B cell (primary cell): ENCODE measurements at regions not wholly inside any gene's neighbourhood (a gene's known extent, or its start where the extent isn't known, plus 50 kb on each side); places are given as distances from the start of the nearest gene placed in this dataset.

ENCODE experiments used
- ATAC-seq: fragments of 200-7000 bp; cut with Tn5 transposase; one replicate; pipeline ENCODE4 v1.10.0; 2021; ENCODE audit warnings: low read depth, mild to moderate bottlenecking, moderate number of reproducible peaks, moderate library complexity
- CTCF ChIA-PET: fragments of 350-600 bp; sonication (Branson Sonifier 250); formaldehyde crosslinking; loops from one replicate; lab custom pipeline; 2021; ENCODE audit warnings: antibody characterized with exemption, inconsistent platforms; lab: Charles Lee
- POLR2A ChIA-PET: fragments of 350-600 bp; sonication (Branson Sonifier 250); formaldehyde crosslinking; loops from one replicate; lab custom pipeline; 2021; ENCODE audit warnings: antibody characterized with exemption; lab: Charles Lee
- DNase-seq: peaks from one replicate; pipeline ENCODE4 v3.0.0; 2013
- H2AFZ ChIP-seq: 2 replicates; pipeline ENCODE4 v1.6.1; 2012; ENCODE audit warnings: mild to moderate bottlenecking, low read depth, low read length; ENCODE audit not compliant: insufficient read depth, poor library complexity, severe bottlenecking
- H3K27ac ChIP-seq, 2 donors: 1 replicate in 1 of 2; 2 replicates in 1 of 2; pipeline ENCODE4 v1.5.1; 2012 to 2013; ENCODE audit warnings: low read length in 2 of 2, mild to moderate bottlenecking in 2 of 2, moderate library complexity in 1 of 2
- H3K27me3 ChIP-seq, 4 experiments: fragments of 200-600 bp in 1 of 4; sonication (generic) in 1 of 4; replicated peaks in 1 of 4; 1 replicate in 2 of 4; 2 replicates in 2 of 4; pipeline versions ENCODE4 v1.6.1 to v1.7.0; 2013 to 2016; ENCODE audit warnings: low read length in 3 of 4, mild to moderate bottlenecking in 2 of 4, mixed read lengths in 1 of 4, moderate library complexity in 1 of 4; ENCODE audit not compliant: insufficient read depth in 4 of 4, control insufficient read depth in 3 of 4; ENCODE audit errors: control extremely low read depth in 1 of 4
- H3K36me3 ChIP-seq, 2 experiments: replicated peaks in 1 of 2; 1 replicate in 1 of 2; 2 replicates in 1 of 2; pipeline versions ENCODE4 v1.6.1 to v1.7.1; 2013; ENCODE audit warnings: low read length in 1 of 2; ENCODE audit not compliant: insufficient read depth in 2 of 2, control insufficient read depth in 1 of 2; ENCODE audit errors: control extremely low read depth in 1 of 2, extremely low read depth in 1 of 2
- H3K4me1 ChIP-seq, 2 donors: fragments of 200-600 bp in 1 of 2; sonication (generic) in 1 of 2; 1 replicate in 1 of 2; 2 replicates in 1 of 2; pipeline versions ENCODE4 v1.5.1 to v1.6.1; 2013 to 2017; ENCODE audit warnings: low read length in 2 of 2; ENCODE audit not compliant: control insufficient read depth in 2 of 2, insufficient read depth in 2 of 2
- H3K4me2 ChIP-seq: replicated peaks from 2 replicates; pipeline ENCODE3; 2012; ENCODE audit warnings: mild to moderate bottlenecking, low read depth, low read length; ENCODE audit not compliant: poor library complexity, severe bottlenecking
- H3K4me3 ChIP-seq, 5 experiments: fragments of 200-600 bp in 1 of 5; sonication (generic) in 1 of 5; 1 replicate in 3 of 5; 2 replicates in 2 of 5; pipeline versions ENCODE4 v1.5.1 to v1.7.0; 2011 to 2016; ENCODE audit warnings: low read length in 4 of 5, mild to moderate bottlenecking in 4 of 5, low read depth in 2 of 5, control low read depth in 1 of 5, moderate library complexity in 1 of 5; ENCODE audit not compliant: insufficient read depth in 1 of 5; ENCODE audit errors: control extremely low read depth in 1 of 5, extremely low read depth in 1 of 5
- H3K79me2 ChIP-seq: fragments of 200-600 bp; sonication (generic); one replicate; pipeline ENCODE4 v1.6.0; 2016; ENCODE audit warnings: low read length; ENCODE audit not compliant: control insufficient read depth, insufficient read depth
- H3K9ac ChIP-seq: fragments of 200-600 bp; sonication (generic); 2 replicates; pipeline ENCODE4 v1.6.1; 2017; ENCODE audit warnings: mild to moderate bottlenecking, low read length, moderate library complexity
- H3K9me3 ChIP-seq, 3 donors: one replicate each; pipeline versions ENCODE4 v1.6.1 to v1.7.1; 2013; ENCODE audit warnings: low read length in 2 of 3; ENCODE audit not compliant: control insufficient read depth in 2 of 3, insufficient read depth in 1 of 3; ENCODE audit errors: control extremely low read depth in 1 of 3
- H4K20me1 ChIP-seq: 2 replicates; pipeline ENCODE4 v1.6.0; 2012; ENCODE audit warnings: mild to moderate bottlenecking, low read length; ENCODE audit not compliant: insufficient read depth, control insufficient read depth, poor library complexity, severe bottlenecking
- H3K27ac Mint-ChIP-seq: one replicate; pipeline ENCODE4 v1.8.0; 2021; ENCODE audit warnings: mixed read lengths
- H3K27me3 Mint-ChIP-seq: one replicate; pipeline ENCODE4 v1.8.0; 2021; ENCODE audit warnings: mixed read lengths
- H3K4me1 Mint-ChIP-seq: one replicate; pipeline ENCODE4 v1.8.0; 2021; ENCODE audit warnings: mixed read lengths
- H3K4me3 Mint-ChIP-seq: one replicate; pipeline ENCODE4 v1.8.0; 2021; ENCODE audit warnings: mixed read lengths
- H3K9me3 Mint-ChIP-seq: one replicate; pipeline ENCODE4 v1.8.0; 2022; ENCODE audit warnings: mixed read lengths; ENCODE audit not compliant: insufficient read depth
- CTCF ChIP-seq: fragments of 200-600 bp; IDR thresholded peaks from one replicate; pipeline ENCODE4 v1.8.0; 2022; ENCODE audit warnings: antibody characterized with exemption, mild to moderate bottlenecking
- EZH2 ChIP-seq: IDR thresholded peaks from 2 replicates; pipeline ENCODE4 v1.6.1; 2012; ENCODE audit warnings: borderline replicate concordance, low read depth, mild to moderate bottlenecking, moderate library complexity, low read length; ENCODE audit not compliant: insufficient read depth, poor library complexity, severe bottlenecking
- WGBS: methylation state at CpG from one replicate; pipeline ENCODE4 v1.1.5; 2013; ENCODE audit warnings: missing lambda C conversion rate; ENCODE audit not compliant: insufficient coverage; 5-methylcytosine and 5-hydroxymethylcytosine counted together
- intact Hi-C: fragments of 100-400 bp; cut with micrococcal nuclease; formaldehyde crosslinking; loops from one replicate; pipeline ENCODE4 v1.10.0; 2022

GRCh38 chr1:219318826-219319225 lies 145.1 kb downstream of the LYPLAL1 start:
- no peaks in the 10 kb centered on the region for H3K27me3 Mint-ChIP-seq

GRCh38 chr1:219317762-219318353 lies 144.2 kb downstream of the LYPLAL1 start:
- Mint-ChIP-seq H3K9me3 (peaks cover 6% of the 10 kb centered on the region), H3K4me3 (no peak overlapping the region), H3K27ac (no peak overlapping the region), H3K27me3 (no peaks in the 10 kb centered on the region), H3K4me1 (no peaks in the 10 kb centered on the region)
- Histone ChIP-seq H3K4me3 (no peak overlapping the region), H3K27me3 (no peaks in the 10 kb centered on the region), H3K9me3 (peaks cover 0 to 5% (median 3%) of the 10 kb centered on the region in 3 donors), H3K4me1 (no peaks in the 10 kb centered on the region), H4K20me1 (no peaks in the 10 kb centered on the region), H3K36me3 (no peaks in the 10 kb centered on the region), H3K79me2 (no peaks in the 10 kb centered on the region), H3K9ac (no peak overlapping the region), H3K4me2 (no peak overlapping the region), H2AFZ (no peak overlapping the region), H3K27ac (no peak overlapping the region)
- TF ChIP-seq CTCF (peak; percentile 10), EZH2 (no peak)
- POLR2A ChIA-PET, result no interaction called here
- ATAC-seq (no peak), DNase-seq (peak; percentile 8)
- 96% methylated on average over 2 of the region's 3 CpGs for WGBS
- intact Hi-C loops, result no loop called here
- CTCF ChIA-PET, result no interaction called here

More at GRCh38 chr1:219318826-219319225, 145.1 kb downstream of the LYPLAL1 start:
- ATAC-seq (no peak), DNase-seq (no peak)
- no peak overlapping the region for H3K4me3 Mint-ChIP-seq
- 96% methylated on average over 3 of the region's 4 CpGs for WGBS
- H3K79me2 ChIP-seq, result no peaks in the 10 kb centered on the region
- H4K20me1 ChIP-seq, result no peaks in the 10 kb centered on the region
- peaks cover 0 to 5% (median 3%) of the 10 kb centered on the region in 3 donors for H3K9me3 ChIP-seq
- H3K4me1 ChIP-seq, result no peaks in the 10 kb centered on the region
- no peak overlapping the region for H3K9ac ChIP-seq
- CTCF ChIA-PET, result no interaction called here
- POLR2A ChIA-PET, result no interaction called here
- H2AFZ ChIP-seq, result no peak overlapping the region
- no peaks in the 10 kb centered on the region for H3K36me3 ChIP-seq
- H3K4me3 ChIP-seq, result no peak overlapping the region
- H3K4me2 ChIP-seq, result no peak overlapping the region
- peaks cover 6% of the 10 kb centered on the region for H3K9me3 Mint-ChIP-seq
- TF ChIP-seq EZH2, result no peak
- TF ChIP-seq CTCF, result no peak
- no peak overlapping the region for H3K27ac ChIP-seq
- intact Hi-C loops, result no loop called here
- no peak overlapping the region for H3K27ac Mint-ChIP-seq
- no peaks in the 10 kb centered on the region for H3K4me1 Mint-ChIP-seq
- H3K27me3 ChIP-seq, result no peaks in the 10 kb centered on the region
